Ishikawa (cell line): ENCODE measurements at regions not wholly inside any gene's neighbourhood (a gene's known extent, or its start where the extent isn't known, plus 50 kb on each side); places are given as distances from the start of the nearest gene placed in this dataset.

Experiments
- CEBPB ChIP-seq: IDR thresholded peaks from 2 replicates; pipeline ENCODE4 v1.6.1; 2012
- CREB1 ChIP-seq: IDR thresholded peaks from 2 replicates; pipeline ENCODE4 v1.6.1; 2012; ENCODE audit warnings: low read depth
- EGR1 ChIP-seq: IDR thresholded peaks from 2 replicates; pipeline ENCODE4 v1.6.1; 2012
- EP300 ChIP-seq: IDR thresholded peaks from 2 replicates; pipeline ENCODE4 v1.6.1; 2012; ENCODE audit warnings: borderline replicate concordance
- FOXM1 ChIP-seq: IDR thresholded peaks from 2 replicates; pipeline ENCODE4 v1.6.1; 2012; ENCODE audit warnings: low read depth, borderline replicate concordance
- MAX ChIP-seq: IDR thresholded peaks from 2 replicates; pipeline ENCODE4 v1.6.1; 2012
- NFIC ChIP-seq: IDR thresholded peaks from 2 replicates; pipeline ENCODE4 v1.6.1; 2012
- RAD21 ChIP-seq: IDR thresholded peaks from 2 replicates; pipeline ENCODE4 v1.6.1; 2012; ENCODE audit warnings: low read depth
- REST ChIP-seq: IDR thresholded peaks from 2 replicates; pipeline ENCODE4 v1.6.1; 2012; ENCODE audit warnings: low read depth, mild to moderate bottlenecking
- TAF1 ChIP-seq: IDR thresholded peaks from 2 replicates; pipeline ENCODE4 v1.6.1; 2012; ENCODE audit warnings: low read depth, mild to moderate bottlenecking
- TCF12 ChIP-seq: IDR thresholded peaks from 2 replicates; pipeline ENCODE4 v1.6.1; 2012; ENCODE audit warnings: low read depth
- TEAD4 ChIP-seq: IDR thresholded peaks from 2 replicates; pipeline ENCODE4 v1.6.1; 2012
- USF1 ChIP-seq: IDR thresholded peaks from 2 replicates; pipeline ENCODE4 v1.6.1; 2012
- YY1 ChIP-seq: IDR thresholded peaks from 2 replicates; pipeline ENCODE4 v1.6.1; 2012; ENCODE audit warnings: low read depth
- ZBTB7A ChIP-seq: IDR thresholded peaks from 2 replicates; pipeline ENCODE4 v1.6.1; 2012; ENCODE audit warnings: low read depth

GRCh38 chr1:181409981-181410380 is 73.3 kb upstream of the CACNA1E start:
- TF ChIP-seq TEAD4 (no peak), NFIC (no peak), REST (no peak), CREB1 (no peak)

GRCh38 chr1:181412746-181413145 is 70.6 kb upstream of the CACNA1E start:
- TF ChIP-seq TAF1 = no peak
- TF ChIP-seq NFIC = no peak
- no peak for TF ChIP-seq CREB1
- TF ChIP-seq EP300 = no peak
- TF ChIP-seq USF1 = no peak

- TF ChIP-seq EGR1 = no peak
- TF ChIP-seq TAF1 = no peak
- TF ChIP-seq RAD21 = no peak
- no peak for TF ChIP-seq CREB1
- no peak for TF ChIP-seq NFIC
- no peak for TF ChIP-seq FOXM1
- no peak for TF ChIP-seq MAX
- no peak for TF ChIP-seq TCF12
- no peak for TF ChIP-seq EP300
- TF ChIP-seq TEAD4 = no peak
- no peak for TF ChIP-seq ZBTB7A
- no peak for TF ChIP-seq CEBPB
- no peak for TF ChIP-seq YY1
- TF ChIP-seq USF1 = no peak
- TF ChIP-seq REST = no peak
Observed at GRCh38 chr1:181413195-181413815, 70.0 kb upstream of the CACNA1E start.

GRCh38 chr1:181413836-181414235 is 69.5 kb upstream of the CACNA1E start:
- no peak for TF ChIP-seq CEBPB
- no peak for TF ChIP-seq EP300
- TF ChIP-seq TEAD4 = no peak
- TF ChIP-seq TAF1 = no peak
- no peak for TF ChIP-seq NFIC
- TF ChIP-seq CREB1 = no peak
- no peak for TF ChIP-seq YY1

- TF ChIP-seq CREB1 = no peak
- TF ChIP-seq TAF1 = no peak
- TF ChIP-seq REST = no peak
- TF ChIP-seq RAD21 = no peak
- no peak for TF ChIP-seq USF1
- TF ChIP-seq YY1 = no peak
- no peak for TF ChIP-seq MAX
- TF ChIP-seq ZBTB7A = no peak
- no peak for TF ChIP-seq CEBPB
- no peak for TF ChIP-seq EP300
- TF ChIP-seq FOXM1 = no peak
- no peak for TF ChIP-seq NFIC
Observed at GRCh38 chr1:181416268-181416860, 67.0 kb upstream of the CACNA1E start.
